H1 (cell line): ENCODE measurements at regions not wholly inside any gene's neighbourhood (a gene's known extent, or its start where the extent isn't known, plus 50 kb on each side); places are given as distances from the start of the nearest gene placed in this dataset.

Source experiments
- CTCF ChIA-PET: fragments of 300-600 bp; sonication (Branson Sonifier 250); formaldehyde crosslinking; loops from one replicate; lab custom pipeline; 2021; ENCODE audit not compliant: partially characterized antibody; lab: Charles Lee
- POLR2A ChIA-PET: fragments of 300-600 bp; sonication (Branson Sonifier 250); formaldehyde crosslinking; loops from one replicate; lab custom pipeline; 2021; ENCODE audit warnings: inconsistent platforms; ENCODE audit not compliant: partially characterized antibody; lab: Charles Lee
- DNase-seq, 2 experiments: peaks; one replicate each; pipeline versions ENCODE4 v3.0.0 to v3.0.0-alpha.2; 2010 to 2022; ENCODE audit warnings: low spot score in 2 of 2, low read depth in 1 of 2, mixed read lengths in 1 of 2
- FAIRE-seq: peaks from 2 replicates; lab custom pipeline; 2011; peaks lifted over from hg19 to GRCh38; lab: Jason Lieb, UNC
- H2AFZ ChIP-seq: 2 replicates; pipeline ENCODE4 v1.8.1; 2012; ENCODE audit warnings: low read length, inconsistent platforms
- H2AK5ac ChIP-seq: 2 replicates; pipeline ENCODE4 v1.6.1; 2013; ENCODE audit warnings: low read depth, low read length
- H2BK120ac ChIP-seq: replicated peaks from 2 replicates; pipeline ENCODE3; 2013; ENCODE audit warnings: low read depth, low read length, inconsistent platforms
- H2BK12ac ChIP-seq: 2 replicates; pipeline ENCODE4 v1.6.1; 2013; ENCODE audit warnings: low read depth, low read length
- H2BK15ac ChIP-seq: 2 replicates; pipeline ENCODE4 v1.6.1; 2013; ENCODE audit warnings: low read length
- H2BK20ac ChIP-seq: 2 replicates; pipeline ENCODE4 v1.6.1; 2013; ENCODE audit warnings: low read length
- H2BK5ac ChIP-seq: 2 replicates; pipeline ENCODE4 v1.6.1; 2013; ENCODE audit warnings: low read depth, low read length
- H3K14ac ChIP-seq: 2 replicates; pipeline ENCODE4 v1.6.1; 2013; ENCODE audit warnings: inconsistent platforms; ENCODE audit not compliant: insufficient read length
- H3K18ac ChIP-seq: 2 replicates; pipeline ENCODE4 v1.6.1; 2013; ENCODE audit warnings: low read length; ENCODE audit errors: extremely low read depth
- H3K23ac ChIP-seq: 2 replicates; pipeline ENCODE4 v1.6.1; 2013; ENCODE audit warnings: inconsistent platforms; ENCODE audit not compliant: insufficient read length
- H3K23me2 ChIP-seq: 2 replicates; pipeline ENCODE4 v1.6.1; 2013; ENCODE audit warnings: low read depth, low read length
- H3K27ac ChIP-seq: 2 replicates; pipeline ENCODE4 v1.6.1; 2011; ENCODE audit warnings: low read depth, low read length, inconsistent platforms
- H3K27me3 ChIP-seq, 4 experiments: replicated peaks in 1 of 4; 1 replicate in 1 of 4; 2 replicates in 3 of 4; pipeline versions ENCODE4 v1.6.1 to v1.8.1; 2011 to 2013; ENCODE audit warnings: low read length in 3 of 4, mild to moderate bottlenecking in 3 of 4, inconsistent platforms in 2 of 4, mixed read lengths in 2 of 4, moderate library complexity in 1 of 4; ENCODE audit not compliant: control insufficient read depth in 3 of 4, insufficient read depth in 3 of 4; ENCODE audit errors: extremely low read depth in 1 of 4
- H3K36me3 ChIP-seq, 4 experiments: 2 replicates each; pipeline versions ENCODE4 v1.6.1 to v1.8.1; 2011 to 2013; ENCODE audit warnings: mild to moderate bottlenecking in 4 of 4, low read length in 3 of 4, moderate library complexity in 2 of 4, control low read depth in 1 of 4, inconsistent platforms in 1 of 4; ENCODE audit not compliant: insufficient read depth in 4 of 4, control insufficient read depth in 2 of 4
- H3K4ac ChIP-seq: replicated peaks from 2 replicates; pipeline ENCODE3; 2013; ENCODE audit warnings: low read length, low read depth, mixed read lengths, inconsistent platforms; ENCODE audit not compliant: insufficient read length
- H3K4me1 ChIP-seq, 4 experiments: replicated peaks in 1 of 4; 1 replicate in 1 of 4; 2 replicates in 3 of 4; pipeline versions ENCODE4 v1.6.1 to v1.8.1; 2011 to 2013; ENCODE audit warnings: low read length in 3 of 4, inconsistent platforms in 2 of 4, mixed read lengths in 1 of 4; ENCODE audit not compliant: insufficient read depth in 4 of 4, control insufficient read depth in 3 of 4
- H3K4me2 ChIP-seq, 2 experiments: 2 replicates each; pipeline versions ENCODE4 v1.6.1 to v1.8.1; 2011 to 2013; ENCODE audit warnings: low read depth in 2 of 2, low read length in 2 of 2, control low read depth in 1 of 2, inconsistent platforms in 1 of 2, mild to moderate bottlenecking in 1 of 2; ENCODE audit not compliant: insufficient read depth in 1 of 2
- H3K4me3 ChIP-seq, 4 experiments: fragments of 200-600, 300-600 bp in 1 of 4; sonication (generic), shearing (Covaris generic), sonication (Bioruptor Twin) in 1 of 4; 2 replicates each; pipeline versions ENCODE4 v1.5.1 to v1.8.1; 2011 to 2016; ENCODE audit warnings: low read length in 4 of 4, low read depth in 3 of 4, control low read depth in 2 of 4, inconsistent platforms in 2 of 4, mild to moderate bottlenecking in 2 of 4, mixed read lengths in 1 of 4, moderate library complexity in 1 of 4; ENCODE audit not compliant: insufficient read depth in 2 of 4; ENCODE audit errors: extremely low read depth in 1 of 4
- H3K56ac ChIP-seq: replicated peaks from 2 replicates; pipeline ENCODE3; 2013; ENCODE audit warnings: low read depth, mild to moderate bottlenecking, mixed read lengths, low read length, inconsistent platforms; ENCODE audit not compliant: insufficient read length
- H3K79me1 ChIP-seq: 2 replicates; pipeline ENCODE4 v1.6.1; 2013; ENCODE audit warnings: low read depth, low read length, control low read depth
- H3K79me2 ChIP-seq, 2 experiments: 2 replicates each; pipeline versions ENCODE4 v1.6.1 to v1.8.1; 2012 to 2013; ENCODE audit warnings: low read length in 2 of 2, mild to moderate bottlenecking in 2 of 2, inconsistent platforms in 1 of 2; ENCODE audit not compliant: insufficient read depth in 2 of 2, control insufficient read depth in 1 of 2
- H3K9ac ChIP-seq, 4 experiments: replicated peaks in 1 of 4; 1 replicate in 1 of 4; 2 replicates in 3 of 4; pipeline versions ENCODE4 v1.6.1 to v1.8.1; 2011 to 2013; ENCODE audit warnings: low read depth in 3 of 4, low read length in 3 of 4, control low read depth in 2 of 4, mild to moderate bottlenecking in 2 of 4, moderate library complexity in 2 of 4, inconsistent platforms in 1 of 4; ENCODE audit errors: extremely low read depth in 1 of 4
- H3K9me3 ChIP-seq, 2 experiments: 2 replicates each; pipeline versions ENCODE4 v1.6.1 to v1.8.1; 2012 to 2013; ENCODE audit warnings: mild to moderate bottlenecking in 2 of 2, moderate library complexity in 2 of 2, control low read depth in 1 of 2, inconsistent platforms in 1 of 2, low read depth in 1 of 2, low read length in 1 of 2, mixed read lengths in 1 of 2; ENCODE audit not compliant: insufficient read depth in 2 of 2
- H4K20me1 ChIP-seq, 2 experiments: replicated peaks in 1 of 2; 2 replicates each; pipeline versions ENCODE3 to v1.8.1; 2011 to 2013; ENCODE audit warnings: inconsistent platforms in 2 of 2, low read length in 2 of 2, mild to moderate bottlenecking in 1 of 2; ENCODE audit not compliant: insufficient read depth in 2 of 2, control insufficient read depth in 1 of 2
- H4K5ac ChIP-seq: 2 replicates; pipeline ENCODE4 v1.6.1; 2013; ENCODE audit warnings: low read length, low read depth, mixed read lengths, inconsistent platforms; ENCODE audit not compliant: insufficient read length
- H4K8ac ChIP-seq: 2 replicates; pipeline ENCODE4 v1.8.0; 2013; ENCODE audit warnings: mild to moderate bottlenecking, moderate library complexity, low read length, inconsistent platforms; ENCODE audit not compliant: insufficient read depth; ENCODE audit errors: extremely low read depth
- H4K91ac ChIP-seq: replicated peaks from 2 replicates; pipeline ENCODE3; 2013; ENCODE audit warnings: low read length, mixed read lengths, inconsistent platforms; ENCODE audit not compliant: insufficient read length
- CREB1 ChIP-seq: IDR thresholded peaks from 2 replicates; pipeline ENCODE4 v1.6.1; 2012; ENCODE audit warnings: inconsistent platforms
- EGR1 ChIP-seq: IDR thresholded peaks from 2 replicates; pipeline ENCODE4 v1.6.1; 2011; ENCODE audit warnings: low read depth, low read length, borderline replicate concordance
- JUN ChIP-seq: IDR thresholded peaks from 2 replicates; pipeline ENCODE4 v1.6.1; 2011; ENCODE audit warnings: low read depth, mild to moderate bottlenecking, improper control_type of control experiment, low read length
- KDM4A ChIP-seq: IDR thresholded peaks from one replicate; pipeline ENCODE4 v1.7.1; 2012; ENCODE audit warnings: low read depth, mild to moderate bottlenecking, moderate library complexity, low read length, inconsistent platforms; ENCODE audit not compliant: severe bottlenecking
- SAP30 ChIP-seq: fragments of 300-600 bp; sonication (generic); IDR thresholded peaks from 2 replicates; pipeline ENCODE4 v1.7.1; 2012; ENCODE audit warnings: low read length, moderate library complexity, mild to moderate bottlenecking, inconsistent platforms; ENCODE audit not compliant: insufficient read depth, insufficient replicate concordance
- WGBS, 2 experiments: shearing (Covaris generic) in 1 of 2; methylation state at CpG; one replicate each; pipeline versions ENCODE4 v1.1.6 to v1.1.7; 2013 to 2015; ENCODE audit warnings: low lambda C conversion rate in 2 of 2, mixed read lengths in 2 of 2, inconsistent platforms in 1 of 2, low coverage in 1 of 2, missing lambda C conversion rate in 1 of 2; ENCODE audit not compliant: insufficient replicate concordance in 2 of 2, insufficient coverage in 1 of 2, insufficient read length in 1 of 2; ENCODE audit errors: extremely low coverage in 1 of 2, missing lambda C conversion rate in 1 of 2; 5-methylcytosine and 5-hydroxymethylcytosine counted together

- Histone ChIP-seq H4K20me1 (peaks cover 0 to 2% of the 10 kb centered on the region in 2 experiments), H2BK120ac (no peak overlapping the region), H3K36me3 (no peaks in the 10 kb centered on the region), H2BK20ac (no peak overlapping the region), H3K4me3 (no peak overlapping the region), H3K56ac (no peak overlapping the region), H3K4me2 (no peak overlapping the region), H3K27me3 (no peaks in the 10 kb centered on the region), H3K4me1 (no peaks in the 10 kb centered on the region), H3K23ac (no peak overlapping the region), H2AFZ (no peak overlapping the region), H3K27ac (no peak overlapping the region), H3K14ac (no peak overlapping the region), H4K91ac (no peak overlapping the region), H3K23me2 (no peaks in the 10 kb centered on the region), H4K8ac (no peak overlapping the region), H3K79me2 (no peaks in the 10 kb centered on the region), H3K18ac (no peak overlapping the region), H3K9me3 (no peaks in the 10 kb centered on the region), H3K79me1 (no peaks in the 10 kb centered on the region), H3K4ac (no peak overlapping the region), H2BK12ac (no peak overlapping the region), H4K5ac (no peak overlapping the region), H2BK5ac (no peak overlapping the region), H3K9ac (no peak overlapping the region), H2BK15ac (no peak overlapping the region)
- DNase-seq (no peak), FAIRE-seq (no peak)
- 90% methylated on average over 2 of the region's 2 CpGs; no CpG with 5 or more reads in 1 of the 2 experiments for WGBS, 2 experiments
- ChIA-PET POLR2A (no interaction called here), CTCF (no interaction called here)
- TF ChIP-seq JUN (no peak), SAP30 (no peak), EGR1 (no peak), KDM4A (no peak), CREB1 (no peak)
- TF ChIP-seq, all 59 proteins: peak for 0
- H2AK5ac ChIP-seq, result no peak overlapping the region
Observed at GRCh38 chr14:26320886-26321285, 276.9 kb downstream of the NOVA1 start.
